ENCODE measurements at regions not wholly inside any gene's neighbourhood (a gene's known extent, or its start where the extent isn't known, plus 50 kb on each side); places are given as distances from the start of the nearest gene placed in this dataset.
"Not testable (repeated sequence)": the region's sequence is repeated elsewhere in the genome, so short reads cannot be mapped to it uniquely, and the experiment has no call there.

DNA sequence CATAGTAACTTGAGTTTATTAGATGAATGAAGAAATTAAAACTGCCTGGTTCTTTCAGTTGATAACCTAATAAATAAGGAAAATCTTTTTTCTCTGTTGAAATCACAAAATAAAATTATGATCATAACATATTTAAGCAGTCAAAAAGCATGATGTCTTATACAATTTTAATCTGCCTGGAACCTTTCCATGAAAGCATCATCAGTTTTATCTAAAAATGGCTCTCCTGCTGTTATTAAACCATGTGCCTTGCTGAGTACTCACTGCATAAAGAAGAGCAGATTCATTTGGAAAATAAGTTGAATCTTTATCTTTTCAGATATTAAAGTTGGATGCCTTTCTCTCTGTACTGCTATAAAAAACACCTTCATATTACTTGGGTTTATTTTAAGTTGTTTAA, 148.8 kb downstream of the SLC24A2 start:
- no peak for ATAC-seq
- Histone ChIP-seq H3K4me3 (no peak overlapping the region), H3K27ac (no peak overlapping the region), H3K27me3 (no peaks in the 10 kb centered on the region), H3K36me3 (no peaks in the 10 kb centered on the region), H3K9me3 (no peaks in the 10 kb centered on the region), H3K4me1 (no peaks in the 10 kb centered on the region)
- TF ChIP-seq EP300 (IDR thresholded peaks at IDR 0.05) (no peak), POLR2A (IDR thresholded peaks at IDR 0.05) (no peak), POLR2AphosphoS5 (IDR thresholded peaks at IDR 0.05) (no peak)
- TF ChIP-seq, protein P1, sequence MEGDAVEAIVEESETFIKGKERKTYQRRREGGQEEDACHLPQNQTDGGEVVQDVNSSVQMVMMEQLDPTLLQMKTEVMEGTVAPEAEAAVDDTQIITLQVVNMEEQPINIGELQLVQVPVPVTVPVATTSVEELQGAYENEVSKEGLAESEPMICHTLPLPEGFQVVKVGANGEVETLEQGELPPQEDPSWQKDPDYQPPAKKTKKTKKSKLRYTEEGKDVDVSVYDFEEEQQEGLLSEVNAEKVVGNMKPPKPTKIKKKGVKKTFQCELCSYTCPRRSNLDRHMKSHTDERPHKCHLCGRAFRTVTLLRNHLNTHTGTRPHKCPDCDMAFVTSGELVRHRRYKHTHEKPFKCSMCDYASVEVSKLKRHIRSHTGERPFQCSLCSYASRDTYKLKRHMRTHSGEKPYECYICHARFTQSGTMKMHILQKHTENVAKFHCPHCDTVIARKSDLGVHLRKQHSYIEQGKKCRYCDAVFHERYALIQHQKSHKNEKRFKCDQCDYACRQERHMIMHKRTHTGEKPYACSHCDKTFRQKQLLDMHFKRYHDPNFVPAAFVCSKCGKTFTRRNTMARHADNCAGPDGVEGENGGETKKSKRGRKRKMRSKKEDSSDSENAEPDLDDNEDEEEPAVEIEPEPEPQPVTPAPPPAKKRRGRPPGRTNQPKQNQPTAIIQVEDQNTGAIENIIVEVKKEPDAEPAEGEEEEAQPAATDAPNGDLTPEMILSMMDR (IDR thresholded peaks at IDR 0.05) = no peak

DNA sequence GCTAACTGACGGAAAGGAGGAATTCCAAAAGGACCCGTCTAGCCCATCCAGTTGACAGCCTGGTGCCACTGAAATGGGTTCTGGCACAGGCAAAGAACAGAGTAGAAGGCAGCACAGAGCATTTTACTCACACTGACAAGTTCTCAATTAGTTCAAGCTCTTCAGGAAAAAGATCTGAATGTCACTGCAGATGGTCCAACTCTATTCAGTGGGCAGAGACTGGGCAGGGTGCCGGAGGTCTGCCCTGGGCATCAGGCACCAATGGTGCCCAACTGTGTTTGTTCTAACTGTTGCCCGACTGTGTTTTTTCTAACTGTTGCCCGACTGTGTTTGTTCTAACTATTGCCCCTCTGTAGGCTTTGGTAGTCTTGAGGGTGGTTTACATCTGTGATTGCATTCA, 151.8 kb downstream of the SLC24A2 start:
- Histone ChIP-seq H3K9me3 (no peaks in the 10 kb centered on the region), H3K27me3 (no peaks in the 10 kb centered on the region), H3K4me1 (no peaks in the 10 kb centered on the region), H3K36me3 (no peaks in the 10 kb centered on the region), H3K27ac (no peak overlapping the region), H3K4me3 (no peak overlapping the region)
- TF ChIP-seq POLR2AphosphoS5 (IDR thresholded peaks at IDR 0.05) (no peak), POLR2A (IDR thresholded peaks at IDR 0.05) (no peak), EP300 (IDR thresholded peaks at IDR 0.05) (no peak)
- TF ChIP-seq, protein P1 (IDR thresholded peaks at IDR 0.05) = no peak
- WGBS, 2 donors (ENCODE audit: low coverage in 1 of 2) = 85 to 87% methylated on average over 3 to 5 of the region's 5 CpGs
- no peak for ATAC-seq

- H3K27ac ChIP-seq = no peak overlapping the region
- no peaks in the 10 kb centered on the region for H3K27me3 ChIP-seq
- H3K9me3 ChIP-seq = no peaks in the 10 kb centered on the region
- ATAC-seq = no peak
- WGBS, 2 donors (ENCODE audit: low coverage in 1 of 2) = 42 to 45% methylated on average over 2 of the region's 2 CpGs
- H3K4me1 ChIP-seq = no peaks in the 10 kb centered on the region
- no peaks in the 10 kb centered on the region for H3K36me3 ChIP-seq
- H3K4me3 ChIP-seq = no peak overlapping the region
- no peak for TF ChIP-seq POLR2A (IDR thresholded peaks at IDR 0.05)
These were observed 154.0 kb downstream of the SLC24A2 start for GRCh38 chr9:19634881-19635280.

GRCh38 chr9:19631181-19631580, 157.7 kb downstream of the SLC24A2 start:
- Histone ChIP-seq H3K27me3 (no peaks in the 10 kb centered on the region), H3K4me3 (no peak overlapping the region), H3K9me3 (no peaks in the 10 kb centered on the region), H3K4me1 (no peaks in the 10 kb centered on the region), H3K36me3 (no peaks in the 10 kb centered on the region), H3K27ac (no peak overlapping the region)
- TF ChIP-seq EP300 (IDR thresholded peaks at IDR 0.05) (no peak), POLR2AphosphoS5 (IDR thresholded peaks at IDR 0.05) (no peak), POLR2A (IDR thresholded peaks at IDR 0.05) (no peak)
- 61 to 74% methylated on average over 2 to 3 of the region's 3 CpGs for WGBS, 2 donors (ENCODE audit: low coverage in 1 of 2)
- no peak for ATAC-seq

DNA sequence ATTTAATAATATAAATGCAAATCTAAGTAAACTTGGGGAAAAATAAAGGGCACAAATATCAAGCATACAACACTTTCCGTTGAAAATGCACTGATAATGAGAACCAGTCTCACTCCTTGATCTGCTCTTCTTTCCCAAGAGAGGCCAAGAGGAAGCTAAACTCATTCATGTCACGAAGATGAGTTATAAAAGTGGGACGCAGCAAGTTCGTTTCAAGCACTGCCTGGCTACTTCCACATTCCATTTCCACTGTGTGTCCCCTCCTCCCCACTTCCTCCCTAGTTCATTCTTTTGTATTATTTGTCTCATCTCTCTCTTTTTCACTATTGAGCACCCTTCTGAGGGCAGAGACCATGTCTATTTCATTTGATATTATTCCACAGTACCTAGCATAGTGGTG, 158.1 kb downstream of the SLC24A2 start:
- Histone ChIP-seq H3K9me3 (no peaks in the 10 kb centered on the region), H3K4me1 (no peaks in the 10 kb centered on the region), H3K27me3 (no peaks in the 10 kb centered on the region), H3K36me3 (no peaks in the 10 kb centered on the region), H3K4me3 (no peak overlapping the region), H3K27ac (no peak overlapping the region)
- TF ChIP-seq POLR2A (IDR thresholded peaks at IDR 0.05) (no peak), EP300 (IDR thresholded peaks at IDR 0.05) (no peak)
- ATAC-seq = no peak
- 42 to 45% methylated on average over 4 of the region's 4 CpGs for WGBS, 2 donors (ENCODE audit: low coverage in 1 of 2)

DNA sequence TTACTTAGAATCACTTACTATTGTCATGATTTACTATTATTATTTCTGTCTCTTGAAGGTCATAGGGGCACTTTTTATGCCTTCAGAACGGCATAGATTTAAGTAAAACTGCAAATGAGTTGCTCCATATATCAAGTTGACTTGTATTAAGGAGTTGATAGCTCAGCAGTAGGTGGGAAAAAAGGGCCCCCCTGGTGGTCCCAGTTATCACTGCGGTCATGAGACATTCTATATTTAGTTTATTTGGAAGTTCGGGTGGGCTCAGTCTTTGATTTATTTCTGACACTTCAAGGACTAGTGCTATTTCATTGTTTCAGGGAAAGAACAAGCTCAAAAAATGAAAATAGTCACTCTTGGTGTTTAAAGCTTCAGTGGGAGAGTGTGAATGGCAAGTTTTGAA, 159.3 kb downstream of the SLC24A2 start:
- H3K9me3 ChIP-seq = no peaks in the 10 kb centered on the region
- no peaks in the 10 kb centered on the region for H3K36me3 ChIP-seq
- H3K4me1 ChIP-seq = no peaks in the 10 kb centered on the region
- H3K27me3 ChIP-seq = no peaks in the 10 kb centered on the region
- H3K4me3 ChIP-seq = no peak overlapping the region
- WGBS, 2 donors (ENCODE audit: low coverage in 1 of 2) = 16 to 19% methylated on average over 3 of the region's 3 CpGs
- no peak for ATAC-seq
- H3K27ac ChIP-seq = no peak overlapping the region
- TF ChIP-seq POLR2A (IDR thresholded peaks at IDR 0.05) (no peak), POLR2AphosphoS5 (IDR thresholded peaks at IDR 0.05) (no peak), EP300 (IDR thresholded peaks at IDR 0.05) (no peak)
- TF ChIP-seq, protein P1 (IDR thresholded peaks at IDR 0.05) = no peak

DNA sequence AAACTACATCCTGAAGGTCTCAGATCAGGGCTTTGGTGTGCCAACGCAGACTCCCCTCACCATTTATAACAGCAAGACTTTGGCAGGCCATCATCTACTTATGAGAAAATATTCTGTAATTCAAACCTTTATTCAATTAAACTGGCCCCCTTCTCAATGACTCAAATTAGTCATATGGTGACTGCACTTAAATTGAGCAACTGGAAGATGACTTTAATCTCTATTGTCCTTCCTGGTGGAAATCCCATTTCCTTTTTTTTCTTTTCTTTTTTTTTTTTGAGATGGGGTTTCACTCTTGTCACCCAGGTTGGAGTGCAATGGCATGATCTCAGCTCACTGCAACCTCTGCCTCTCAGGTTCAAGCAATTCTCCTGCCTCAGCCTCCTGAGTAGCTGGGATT, 163.4 kb downstream of the SLC24A2 start:
- H3K9me3 ChIP-seq, ATAC-seq, H3K27ac ChIP-seq, H3K27me3 ChIP-seq, H3K36me3 ChIP-seq, H3K4me1 ChIP-seq, H3K4me3 ChIP-seq: not testable (repeated sequence)
- 55 to 100% methylated on average over 1 of the region's 1 CpG for WGBS, 2 donors (ENCODE audit: low coverage in 1 of 2)

All from gastroesophageal sphincter (tissue), 4 donors.